ENCODE measurements at regions not wholly inside any gene's neighbourhood (a gene's known extent, or its start where the extent isn't known, plus 50 kb on each side); places are given as distances from the start of the nearest gene placed in this dataset.

GRCh38 chr4:123096038-123096437 lies 173.6 kb upstream of the NUDT6 start:
- no peak for DNase-seq (ENCODE audit: low spot score)

- peak; percentile 67 for DNase-seq (ENCODE audit: low spot score)
Observed at GRCh38 chr4:123102897-123103471, 180.6 kb upstream of the NUDT6 start.

- DNase-seq (ENCODE audit: low spot score), result no peak
Observed at GRCh38 chr4:123104310-123105025, 182.1 kb upstream of the NUDT6 start.

GRCh38 chr4:123105026-123105420 lies 182.6 kb upstream of the NUDT6 start:
- no peak for DNase-seq (ENCODE audit: low spot score)

- no peak for DNase-seq (ENCODE audit: low spot score)
Observed at GRCh38 chr4:123106747-123107146, 184.3 kb upstream of the NUDT6 start.

GRCh38 chr4:123107444-123108252 lies 185.3 kb upstream of the NUDT6 start:
- DNase-seq (ENCODE audit: low spot score), result no peak

GRCh38 chr4:123109139-123109538 lies 186.7 kb upstream of the NUDT6 start:
- DNase-seq (ENCODE audit: low spot score), result no peak

GRCh38 chr4:123110147-123110546 lies 187.8 kb upstream of the NUDT6 start:
- no peak for DNase-seq (ENCODE audit: low spot score)

GRCh38 chr4:123110685-123111084 lies 188.3 kb upstream of the NUDT6 start:
- DNase-seq (ENCODE audit: low spot score), result no peak

GRCh38 chr4:123113155-123113554 lies 190.8 kb upstream of the NUDT6 start:
- no peak for DNase-seq (ENCODE audit: low spot score)

GRCh38 chr4:123114084-123114914 lies 191.9 kb upstream of the NUDT6 start:
- no peak for DNase-seq (ENCODE audit: low spot score)

- no peak for DNase-seq (ENCODE audit: low spot score)
Observed at GRCh38 chr4:123114915-123115756, 192.7 kb upstream of the NUDT6 start.

GRCh38 chr4:123116412-123116811 lies 194.0 kb upstream of the NUDT6 start:
- DNase-seq (ENCODE audit: low spot score), result no peak

- no peak for DNase-seq (ENCODE audit: low spot score)
Observed at GRCh38 chr4:123120473-123120872, 198.1 kb upstream of the NUDT6 start.

GRCh38 chr4:123121241-123121907 lies 199.0 kb upstream of the NUDT6 start:
- no peak for DNase-seq (ENCODE audit: low spot score)

- DNase-seq (ENCODE audit: low spot score), result no peak
Observed at GRCh38 chr4:123125477-123125876, 203.1 kb upstream of the NUDT6 start.

GRCh38 chr4:123127218-123127617 lies 204.8 kb upstream of the NUDT6 start:
- DNase-seq (ENCODE audit: low spot score), result peak; percentile 35

GRCh38 chr4:123127875-123128274 lies 205.5 kb upstream of the NUDT6 start:
- no peak for DNase-seq (ENCODE audit: low spot score)

GRCh38 chr4:123133397-123134050 lies 211.1 kb upstream of the NUDT6 start:
- no peak for DNase-seq (ENCODE audit: low spot score)

- no peak for DNase-seq (ENCODE audit: low spot score)
Observed at GRCh38 chr4:123144616-123145015, 222.2 kb upstream of the NUDT6 start.

Measured in AG08395 (cell line).